CD4-positive, alpha-beta T cell (primary cell): ENCODE measurements at regions not wholly inside any gene's neighbourhood (a gene's known extent, or its start where the extent isn't known, plus 50 kb on each side); places are given as distances from the start of the nearest gene placed in this dataset.

Experiments used
- ATAC-seq: fragments of 200-7000 bp; cut with Tn5 transposase; one replicate; pipeline ENCODE4 v1.10.0; 2022; ENCODE audit warnings: mild to moderate bottlenecking; ENCODE audit not compliant: poor library complexity
- CTCF ChIA-PET: fragments of 350-600 bp; sonication (Branson Sonifier 250); formaldehyde crosslinking; loops from one replicate; lab custom pipeline; 2021; ENCODE audit warnings: antibody characterized with exemption, inconsistent platforms; lab: Charles Lee
- POLR2A ChIA-PET: fragments of 350-600 bp; sonication (Branson Sonifier 250); formaldehyde crosslinking; loops from one replicate; lab custom pipeline; 2021; ENCODE audit warnings: antibody characterized with exemption, inconsistent platforms; lab: Charles Lee
- DNase-seq, 14 experiments: peaks; one replicate each; pipeline ENCODE4 v3.0.0-alpha.2; 2013 to 2020; ENCODE audit warnings: mixed read lengths in 2 of 14
- H3K27ac ChIP-seq, 2 donors: one replicate each; pipeline versions ENCODE4 v1.5.1 to v1.7.0; 2013; ENCODE audit warnings: low read length in 2 of 2, low read depth in 1 of 2, mild to moderate bottlenecking in 1 of 2
- H3K27me3 ChIP-seq, 2 experiments: 1 replicate in 1 of 2; 2 replicates in 1 of 2; pipeline versions ENCODE4 v1.6.1 to v1.7.0; 2013; ENCODE audit warnings: low read length in 2 of 2, control low read depth in 1 of 2, mild to moderate bottlenecking in 1 of 2, moderate library complexity in 1 of 2; ENCODE audit not compliant: insufficient read depth in 2 of 2, control insufficient read depth in 1 of 2
- H3K36me3 ChIP-seq: one replicate; pipeline ENCODE4 v1.6.1; 2013; ENCODE audit warnings: low read length, control low read depth; ENCODE audit not compliant: insufficient read depth
- H3K4me1 ChIP-seq: one replicate; pipeline ENCODE4 v1.6.1; 2013; ENCODE audit warnings: low read length, control low read depth; ENCODE audit not compliant: insufficient read depth
- H3K4me3 ChIP-seq: one replicate; pipeline ENCODE4 v1.5.1; 2013; ENCODE audit warnings: mild to moderate bottlenecking, low read length, moderate library complexity
- H3K9me3 ChIP-seq, 2 experiments: 1 replicate in 1 of 2; 2 replicates in 1 of 2; pipeline versions ENCODE4 v1.6.1 to v1.7.0; 2013; ENCODE audit warnings: low read length in 2 of 2, mild to moderate bottlenecking in 2 of 2, control low read depth in 1 of 2, moderate library complexity in 1 of 2; ENCODE audit not compliant: control insufficient read depth in 1 of 2, insufficient read depth in 1 of 2
- H3K27ac Mint-ChIP-seq: one replicate; pipeline ENCODE4 v1.8.0; 2020; ENCODE audit warnings: mixed read lengths
- H3K27me3 Mint-ChIP-seq: one replicate; pipeline ENCODE4 v1.8.0; 2021; ENCODE audit warnings: mixed read lengths
- H3K36me3 Mint-ChIP-seq: one replicate; pipeline ENCODE4 v1.8.0; 2021; ENCODE audit warnings: low read depth, mixed read lengths
- H3K4me1 Mint-ChIP-seq: one replicate; pipeline ENCODE4 v1.8.0; 2021; ENCODE audit warnings: low read depth, mixed read lengths
- H3K4me3 Mint-ChIP-seq: one replicate; pipeline ENCODE4 v1.8.0; 2020; ENCODE audit warnings: mild to moderate bottlenecking, mixed read lengths
- H3K9me3 Mint-ChIP-seq: one replicate; pipeline ENCODE4 v1.8.0; 2020; ENCODE audit warnings: mixed read lengths
- intact Hi-C, 2 experiments: fragments of 100-400 bp; cut with DNase I in 1 of 2; cut with micrococcal nuclease in 1 of 2; formaldehyde crosslinking; loops; one replicate each; pipeline versions ENCODE4 v1.15.1 to v1.9.0; 2023 to 2025; cut with DNase I, micrococcal nuclease
- TF ChIP-seq, protein P1 (sequence below): fragments of 200-600 bp; IDR thresholded peaks from one replicate; pipeline ENCODE4 v1.8.0; 2022; ENCODE audit warnings: antibody characterized with exemption, mild to moderate bottlenecking

DNA sequence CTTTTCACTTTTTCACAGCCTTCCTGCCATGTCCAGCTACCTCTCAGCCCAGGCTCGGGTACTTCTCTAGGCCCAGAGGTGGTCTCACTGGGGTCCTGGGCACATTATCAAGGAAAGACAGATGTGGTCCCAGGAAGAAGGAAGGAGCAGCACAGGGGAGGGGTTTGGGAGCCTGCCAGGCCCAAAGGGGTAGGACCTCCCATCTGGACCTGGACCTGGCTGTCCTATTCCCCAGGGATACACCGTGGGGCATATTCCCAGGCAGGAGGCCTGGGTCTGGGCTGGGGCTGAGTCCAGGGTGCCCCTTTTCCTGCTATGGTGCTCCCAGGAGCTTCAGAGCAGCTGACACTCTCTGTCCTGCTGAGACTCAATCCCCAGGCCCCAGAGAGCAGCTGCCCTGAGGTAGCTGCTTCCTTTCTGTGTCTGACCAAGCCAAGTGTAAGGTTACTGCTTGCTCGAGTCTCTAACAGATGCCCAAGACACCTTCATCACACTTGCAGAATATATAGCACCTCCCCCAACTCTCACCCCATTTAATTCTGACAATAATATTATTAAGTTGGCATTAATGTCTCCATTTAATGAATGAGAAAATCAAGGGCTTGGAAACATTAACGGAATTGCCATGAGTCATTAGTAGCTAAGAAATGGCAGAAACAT lies 232.0 kb downstream of the BUD13 start:
- CTCF ChIA-PET = no interaction called here
- POLR2A ChIA-PET = no interaction called here
- Histone ChIP-seq H3K4me1 (no peaks in the 10 kb centered on the region), H3K27ac (no peak overlapping the region), H3K36me3 (no peaks in the 10 kb centered on the region), H3K4me3 (no peak overlapping the region), H3K9me3 (peaks cover 0 to 4% of the 10 kb centered on the region in 2 experiments), H3K27me3 (peaks cover 5 to 7% of the 10 kb centered on the region in 2 experiments)
- Mint-ChIP-seq H3K4me1 (no peaks in the 10 kb centered on the region), H3K9me3 (no peaks in the 10 kb centered on the region), H3K4me3 (no peak overlapping the region), H3K36me3 (no peaks in the 10 kb centered on the region), H3K27me3 (peaks cover 33% of the 10 kb centered on the region), H3K27ac (no peak overlapping the region)
- TF ChIP-seq, protein P1, sequence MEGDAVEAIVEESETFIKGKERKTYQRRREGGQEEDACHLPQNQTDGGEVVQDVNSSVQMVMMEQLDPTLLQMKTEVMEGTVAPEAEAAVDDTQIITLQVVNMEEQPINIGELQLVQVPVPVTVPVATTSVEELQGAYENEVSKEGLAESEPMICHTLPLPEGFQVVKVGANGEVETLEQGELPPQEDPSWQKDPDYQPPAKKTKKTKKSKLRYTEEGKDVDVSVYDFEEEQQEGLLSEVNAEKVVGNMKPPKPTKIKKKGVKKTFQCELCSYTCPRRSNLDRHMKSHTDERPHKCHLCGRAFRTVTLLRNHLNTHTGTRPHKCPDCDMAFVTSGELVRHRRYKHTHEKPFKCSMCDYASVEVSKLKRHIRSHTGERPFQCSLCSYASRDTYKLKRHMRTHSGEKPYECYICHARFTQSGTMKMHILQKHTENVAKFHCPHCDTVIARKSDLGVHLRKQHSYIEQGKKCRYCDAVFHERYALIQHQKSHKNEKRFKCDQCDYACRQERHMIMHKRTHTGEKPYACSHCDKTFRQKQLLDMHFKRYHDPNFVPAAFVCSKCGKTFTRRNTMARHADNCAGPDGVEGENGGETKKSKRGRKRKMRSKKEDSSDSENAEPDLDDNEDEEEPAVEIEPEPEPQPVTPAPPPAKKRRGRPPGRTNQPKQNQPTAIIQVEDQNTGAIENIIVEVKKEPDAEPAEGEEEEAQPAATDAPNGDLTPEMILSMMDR = no peak
- ATAC-seq (no peak), DNase-seq (no peak)
- intact Hi-C loops = no loop called here

DNA sequence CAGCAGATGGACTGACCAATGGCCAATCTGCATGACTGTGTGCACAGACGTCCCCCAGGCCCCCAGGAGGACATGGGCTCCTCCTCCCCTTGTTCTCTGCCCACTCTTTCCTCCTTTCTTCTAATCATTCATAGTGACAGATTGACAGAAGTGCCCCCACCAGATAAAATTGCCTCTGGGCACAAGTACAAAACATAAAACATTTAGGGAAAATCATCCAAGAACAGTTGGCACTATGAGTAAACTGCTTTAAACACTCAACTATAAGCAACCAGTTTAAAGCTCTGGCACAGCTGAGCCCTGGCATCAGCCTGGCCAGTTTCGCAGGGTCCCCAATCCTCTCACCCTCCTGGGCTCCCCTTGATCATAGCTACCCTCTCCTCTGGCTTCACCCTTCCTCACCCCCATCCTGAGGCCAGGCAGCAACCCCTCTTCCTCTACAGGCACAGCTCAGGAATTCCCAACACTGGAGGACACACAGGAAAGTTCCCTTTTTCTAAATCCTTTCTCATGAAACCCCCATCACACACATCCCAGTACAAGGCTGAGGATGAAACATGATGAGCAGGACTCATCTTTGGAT lies 232.9 kb downstream of the BUD13 start:
- DNase-seq (no peak), ATAC-seq (no peak)
- Mint-ChIP-seq H3K4me1 (no peaks in the 10 kb centered on the region), H3K4me3 (no peak overlapping the region), H3K27ac (no peak overlapping the region), H3K9me3 (no peaks in the 10 kb centered on the region), H3K36me3 (no peaks in the 10 kb centered on the region), H3K27me3 (peaks cover 33% of the 10 kb centered on the region)
- intact Hi-C loops = no loop called here
- no peaks in the 10 kb centered on the region for H3K36me3 ChIP-seq
- H3K27ac ChIP-seq = no peak overlapping the region
- no peaks in the 10 kb centered on the region for H3K4me1 ChIP-seq
- H3K4me3 ChIP-seq = no peak overlapping the region
- TF ChIP-seq, protein P1 = no peak
- H3K27me3 ChIP-seq = peaks cover 7% of the 10 kb centered on the region in 2 experiments
- ChIA-PET POLR2A (no interaction called here), CTCF (no interaction called here)
- H3K9me3 ChIP-seq = peaks cover 0 to 5% of the 10 kb centered on the region in 2 experiments

DNA sequence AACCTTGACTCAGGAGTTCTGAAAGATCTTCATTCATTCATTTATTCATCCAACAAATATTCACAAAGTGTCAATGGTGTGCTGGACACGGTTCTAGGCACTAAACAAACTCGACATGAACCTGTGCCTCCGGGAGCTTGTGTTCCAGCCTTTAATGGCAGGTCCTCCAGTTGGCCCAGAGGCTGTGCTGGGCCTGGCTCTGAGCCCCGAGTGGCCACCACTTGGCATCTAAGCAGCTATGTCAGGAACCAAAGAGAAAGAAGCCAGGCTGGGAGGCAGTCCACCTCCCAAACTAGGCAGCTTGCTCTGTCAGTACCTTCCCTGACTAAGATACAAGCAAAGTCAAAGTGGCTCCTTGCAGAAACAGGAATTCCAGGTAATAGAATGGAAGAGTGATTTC lies 233.6 kb downstream of the BUD13 start:
- POLR2A ChIA-PET = no interaction called here
- no peaks in the 10 kb centered on the region for H3K36me3 Mint-ChIP-seq

More for the DNA sequence above, 233.6 kb downstream of the BUD13 start:
- Histone ChIP-seq H3K9me3 (peaks cover 0 to 5% of the 10 kb centered on the region in 2 experiments), H3K4me3 (no peak overlapping the region), H3K27me3 (peaks cover 7 to 14% of the 10 kb centered on the region in 2 experiments), H3K27ac (no peak overlapping the region), H3K36me3 (no peaks in the 10 kb centered on the region), H3K4me1 (no peaks in the 10 kb centered on the region)
- DNase-seq (no peak), ATAC-seq (no peak)
- Mint-ChIP-seq H3K4me1 (no peaks in the 10 kb centered on the region), H3K27ac (no peak overlapping the region), H3K4me3 (no peak overlapping the region), H3K27me3 (peaks cover 37% of the 10 kb centered on the region), H3K9me3 (no peaks in the 10 kb centered on the region)
- TF ChIP-seq, protein P1 = no peak
- intact Hi-C loops = no loop called here
- CTCF ChIA-PET = no interaction called here
